Cerebellar nuclear complex (tissue), 1 donor: ENCODE measurements at regions not wholly inside any gene's neighbourhood (a gene's known extent, or its start where the extent isn't known, plus 50 kb on each side); places are given as distances from the start of the nearest gene placed in this dataset.
"Not testable (repeated sequence)": the region's sequence is repeated elsewhere in the genome, so short reads cannot be mapped to it uniquely, and the experiment has no call there.

Source experiments
- DNase-seq, 2 experiments: peaks; one replicate each; lab custom pipeline; 2025; lab: John Stamatoyannopoulos, UW

DNA sequence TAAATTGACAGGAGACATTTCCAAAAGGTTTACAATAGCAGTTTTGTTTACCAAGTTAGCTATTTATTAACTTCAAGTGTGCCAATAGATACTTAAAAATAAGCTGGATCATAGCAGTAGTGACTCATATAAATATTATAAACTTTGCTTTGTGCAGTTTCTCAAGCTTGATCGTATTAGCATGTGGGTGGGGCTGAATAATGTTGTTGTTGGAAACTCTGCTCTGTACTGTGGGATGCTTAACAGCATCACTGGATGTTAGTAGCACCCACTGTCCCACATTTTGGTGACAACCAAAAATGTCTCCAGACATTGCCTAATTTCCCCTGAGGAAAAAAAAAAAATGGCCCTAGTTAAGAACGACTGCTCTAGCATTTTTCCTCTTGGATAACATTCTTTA, 855.2 kb upstream of the ADGRL3 start:
- DNase-seq, result no peak

DNA sequence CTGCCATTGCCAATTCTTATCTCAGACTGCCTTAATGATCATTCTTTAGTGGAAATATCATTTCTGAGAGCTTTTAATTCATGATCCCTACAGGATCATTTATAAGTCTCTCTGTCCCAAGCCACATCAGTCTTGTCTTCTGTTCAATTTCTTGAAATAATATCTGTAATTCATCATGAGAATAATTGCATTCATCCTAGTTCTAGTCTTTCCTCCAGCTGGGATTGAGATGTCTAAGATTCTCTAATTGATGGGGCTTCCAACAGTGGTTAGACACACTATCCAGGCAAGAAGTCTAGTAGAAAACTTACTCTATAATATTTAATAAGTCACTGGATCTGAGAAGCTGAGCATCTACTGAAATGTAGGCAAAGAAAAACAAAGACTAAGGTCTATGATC, 854.7 kb upstream of the ADGRL3 start:
- no peak for DNase-seq

DNA sequence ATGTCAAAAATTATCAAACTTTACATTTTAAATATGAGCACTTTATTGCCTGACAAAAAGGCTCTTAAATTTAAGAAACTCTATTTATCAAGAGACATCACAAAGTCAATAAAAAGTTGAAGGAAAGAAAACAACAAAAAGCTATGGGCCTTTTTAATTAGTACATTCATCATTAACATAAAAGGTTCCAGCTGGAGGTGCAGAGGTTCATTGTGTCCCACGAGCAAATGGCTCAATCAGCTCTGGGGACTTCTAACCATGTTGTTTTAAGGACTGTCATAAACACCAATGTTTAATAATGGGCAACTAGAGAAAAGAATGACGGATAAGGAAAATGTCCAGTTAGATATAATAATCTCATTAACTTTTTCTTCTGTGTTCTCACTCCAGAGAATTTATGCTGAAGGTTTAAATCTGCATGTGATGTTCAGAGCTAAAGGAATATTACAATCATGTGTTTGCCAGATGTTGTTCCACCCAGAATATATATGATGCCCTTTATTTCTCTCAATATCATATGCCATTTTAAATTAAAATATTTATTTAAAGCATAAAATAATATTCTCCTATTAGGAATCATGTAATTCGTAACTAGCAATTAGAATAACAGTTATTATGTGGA, 840.3 kb upstream of the ADGRL3 start:
- DNase-seq, result no peak

DNA sequence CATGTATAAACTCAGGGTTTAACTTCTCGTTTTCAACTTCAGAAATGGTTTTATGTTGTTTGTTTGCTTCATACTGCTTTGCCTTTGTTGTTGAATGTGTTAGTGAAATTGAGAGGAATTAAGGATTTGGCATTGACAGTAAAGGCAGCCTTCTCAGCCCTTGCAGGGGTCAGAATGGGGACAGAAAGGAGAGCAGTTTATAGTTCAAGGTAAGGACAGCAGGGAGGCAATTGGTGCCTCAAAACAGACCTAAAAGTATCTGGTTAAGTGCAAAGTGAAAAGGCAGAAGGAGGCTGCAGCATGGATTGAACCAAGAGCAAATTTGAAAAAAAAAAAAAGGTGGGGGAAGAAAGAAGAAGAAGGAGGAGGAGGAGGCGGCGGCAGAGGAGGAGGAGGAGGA, 835.0 kb upstream of the ADGRL3 start:
- no peak for DNase-seq

DNA sequence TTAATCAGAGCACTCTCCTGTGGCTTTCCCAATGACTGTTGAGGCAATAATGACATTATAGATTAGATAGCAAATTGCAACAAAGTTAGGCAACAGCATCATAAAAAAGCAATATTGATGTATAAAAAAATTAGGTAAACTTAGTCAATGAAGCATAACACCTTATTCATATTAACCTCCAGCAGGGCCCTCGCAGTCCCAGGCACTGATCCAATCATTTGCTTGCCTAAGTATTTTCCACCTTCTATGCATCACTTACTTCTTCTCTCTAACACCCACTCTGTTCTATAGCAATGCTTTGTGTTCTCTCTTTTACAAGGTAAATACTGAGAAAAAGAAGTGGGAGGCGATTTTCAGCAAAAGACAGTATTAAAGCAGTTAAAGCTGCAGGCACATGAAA, 833.5 kb upstream of the ADGRL3 start:
- DNase-seq, result no peak

DNA sequence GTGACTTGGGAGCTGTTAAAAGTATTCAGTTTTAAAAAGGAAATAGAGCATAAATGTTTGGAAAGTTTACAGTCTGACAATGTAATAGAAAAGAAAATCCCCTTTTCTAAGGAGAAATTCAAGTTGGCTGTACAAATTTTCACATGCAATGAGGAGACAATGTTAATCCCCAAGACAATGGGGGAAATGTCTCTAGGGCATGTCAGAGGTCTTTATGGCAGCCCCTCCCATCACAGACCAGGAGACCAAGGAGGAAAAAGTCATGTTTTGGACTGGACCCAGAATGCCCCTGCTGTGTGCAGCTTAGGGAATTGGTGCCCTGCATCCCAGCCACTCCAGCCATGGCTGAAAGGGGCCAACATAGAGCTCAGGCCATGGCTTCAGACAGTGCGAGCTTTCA, 831.1 kb upstream of the ADGRL3 start:
- DNase-seq, result no peak

DNA sequence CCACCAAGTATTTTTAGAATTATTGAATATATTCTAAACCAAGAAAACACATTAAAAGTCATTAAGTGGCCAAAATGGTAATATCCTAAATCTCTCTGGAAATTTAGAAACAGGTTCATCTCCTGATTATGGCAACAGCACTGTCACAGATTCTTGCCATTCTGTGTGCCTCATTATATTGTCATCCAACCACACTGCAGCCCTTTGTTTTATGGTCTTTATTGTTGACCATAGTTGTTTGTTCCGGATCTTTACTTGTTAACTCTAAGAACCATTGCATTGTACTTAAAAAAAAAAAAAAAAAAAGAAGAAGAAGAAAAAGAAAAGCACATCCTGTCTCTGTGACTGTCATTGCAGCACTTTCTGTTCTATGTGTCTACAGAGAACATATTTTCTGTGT, 822.1 kb upstream of the ADGRL3 start:
- no peak for DNase-seq

DNA sequence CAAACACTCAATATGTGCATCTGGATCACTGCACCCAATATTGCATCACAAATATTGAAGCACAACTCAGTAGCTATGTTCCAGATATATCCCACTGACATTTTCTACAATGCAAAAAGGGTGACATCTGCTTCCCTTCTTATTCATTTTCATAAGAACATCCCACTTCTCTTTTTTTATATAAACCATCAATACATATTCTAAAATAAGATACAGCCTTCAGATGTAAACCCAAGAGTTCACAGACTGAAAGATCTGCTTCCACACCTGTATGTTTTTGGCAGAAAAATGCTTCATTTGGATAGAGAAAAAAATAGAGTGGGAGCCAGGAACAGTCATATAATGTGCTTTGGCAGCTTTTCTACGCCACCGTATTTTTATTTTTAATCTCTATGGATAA, 815.6 kb upstream of the ADGRL3 start:
- DNase-seq, result no peak

DNA sequence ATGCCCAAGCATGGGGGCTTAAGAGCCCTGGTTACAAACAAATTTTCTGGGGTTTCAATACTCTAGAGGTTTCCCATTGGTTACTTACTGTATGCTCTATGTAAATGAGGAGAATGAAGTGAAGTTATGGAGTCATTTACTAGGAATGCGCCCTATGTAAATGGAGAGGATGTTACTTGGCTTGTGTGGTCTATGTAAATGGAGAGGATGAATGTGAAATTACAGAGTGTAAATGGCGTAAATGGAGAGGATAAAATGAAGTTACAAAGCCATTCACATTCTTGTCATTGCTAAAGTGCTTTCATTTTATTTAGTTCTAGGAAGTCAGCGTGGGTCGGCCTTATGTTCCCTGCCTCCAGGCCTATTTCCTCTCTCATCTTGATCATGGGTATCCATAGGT, 810.5 kb upstream of the ADGRL3 start:
- DNase-seq, result no peak

DNA sequence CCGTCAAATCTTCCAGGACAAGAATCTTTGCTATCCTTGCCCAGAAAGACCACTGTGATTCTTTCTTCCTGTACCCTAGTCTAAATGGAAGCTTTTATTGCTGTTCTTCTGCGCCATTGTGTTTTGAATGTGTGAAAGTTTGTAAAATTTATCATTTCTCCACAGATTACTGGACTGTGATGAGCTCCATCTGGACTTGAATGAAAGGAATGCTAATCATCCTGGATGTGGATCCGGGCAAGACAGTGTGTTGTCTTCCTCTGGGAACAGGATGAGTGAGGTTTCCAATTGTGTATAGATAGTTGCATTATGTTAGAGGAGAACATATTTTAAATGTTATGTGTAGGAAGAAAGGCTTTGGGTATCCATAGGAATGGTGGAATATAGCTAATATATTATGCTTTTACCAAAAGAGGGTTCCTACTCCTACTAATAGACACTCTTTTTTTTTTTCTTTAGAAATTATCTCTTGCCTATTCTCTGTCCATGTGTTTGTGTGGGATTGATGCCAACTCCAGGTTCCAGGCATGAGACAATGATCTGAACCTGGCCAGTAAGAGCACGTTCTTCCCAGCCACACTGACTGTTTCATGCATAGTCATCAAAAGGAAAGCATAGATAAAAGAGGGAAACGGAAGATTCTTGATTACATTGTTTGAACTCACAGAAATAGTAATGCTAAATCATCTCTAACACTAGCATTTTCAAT, 803.6 kb upstream of the ADGRL3 start:
- DNase-seq, result no peak

DNA sequence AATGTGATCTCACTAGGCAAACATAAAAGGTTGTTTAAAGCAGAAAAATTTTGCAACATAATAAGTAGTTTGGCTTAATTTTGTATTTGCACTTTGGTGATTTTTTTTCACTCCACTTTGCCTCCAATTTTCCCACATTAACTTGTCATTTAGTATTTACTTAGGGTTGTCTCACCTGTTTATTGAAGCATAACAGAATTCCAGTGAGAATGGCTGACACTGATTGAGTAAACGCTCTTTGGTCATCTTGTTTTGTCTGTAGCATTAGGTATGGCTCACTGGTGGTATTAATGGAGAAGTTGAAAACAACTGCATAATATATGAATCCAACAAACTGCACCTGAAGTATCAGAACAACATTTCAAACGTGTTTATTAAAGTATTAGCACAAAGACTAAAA, 799.5 kb upstream of the ADGRL3 start:
- DNase-seq, result no peak

DNA sequence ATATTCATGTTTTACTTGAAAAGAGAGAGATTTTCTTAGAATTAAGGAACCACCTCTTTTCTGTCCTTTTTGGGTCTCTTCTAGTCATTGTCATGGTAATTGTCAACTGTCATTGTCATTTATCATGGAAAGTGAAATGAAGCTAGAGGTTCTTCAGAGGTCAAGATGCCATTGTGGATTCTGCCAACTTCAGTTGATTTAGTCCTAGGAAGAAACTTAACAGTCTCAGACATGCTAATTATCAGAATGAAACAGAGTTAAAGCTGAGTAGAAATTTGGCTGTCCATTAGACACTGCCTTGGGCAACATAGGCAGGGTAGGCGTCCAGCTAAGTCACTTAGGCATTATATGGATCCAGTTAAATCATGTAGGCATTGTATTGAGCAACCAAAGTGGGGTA, 796.1 kb upstream of the ADGRL3 start:
- DNase-seq, result no peak

DNA sequence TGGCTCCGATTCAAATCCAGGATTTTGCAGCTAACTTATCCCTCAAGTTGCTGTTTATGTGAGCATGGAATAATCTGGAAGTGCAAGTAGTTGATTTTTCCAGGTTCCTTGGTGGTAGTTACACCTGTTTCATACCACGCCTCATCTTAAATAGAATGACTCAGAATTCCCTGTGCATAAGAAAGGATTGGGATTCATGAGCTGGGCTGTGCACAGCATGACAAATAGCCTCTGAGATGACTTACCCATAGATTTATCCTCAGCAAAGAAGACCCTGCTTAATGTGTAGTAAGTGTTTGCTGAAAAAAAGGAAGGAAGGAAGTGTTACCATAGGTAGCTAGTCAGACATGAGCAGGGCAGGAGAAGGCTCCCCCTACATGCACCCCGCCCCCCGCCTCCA, 777.7 kb upstream of the ADGRL3 start:
- no peak for DNase-seq

DNA sequence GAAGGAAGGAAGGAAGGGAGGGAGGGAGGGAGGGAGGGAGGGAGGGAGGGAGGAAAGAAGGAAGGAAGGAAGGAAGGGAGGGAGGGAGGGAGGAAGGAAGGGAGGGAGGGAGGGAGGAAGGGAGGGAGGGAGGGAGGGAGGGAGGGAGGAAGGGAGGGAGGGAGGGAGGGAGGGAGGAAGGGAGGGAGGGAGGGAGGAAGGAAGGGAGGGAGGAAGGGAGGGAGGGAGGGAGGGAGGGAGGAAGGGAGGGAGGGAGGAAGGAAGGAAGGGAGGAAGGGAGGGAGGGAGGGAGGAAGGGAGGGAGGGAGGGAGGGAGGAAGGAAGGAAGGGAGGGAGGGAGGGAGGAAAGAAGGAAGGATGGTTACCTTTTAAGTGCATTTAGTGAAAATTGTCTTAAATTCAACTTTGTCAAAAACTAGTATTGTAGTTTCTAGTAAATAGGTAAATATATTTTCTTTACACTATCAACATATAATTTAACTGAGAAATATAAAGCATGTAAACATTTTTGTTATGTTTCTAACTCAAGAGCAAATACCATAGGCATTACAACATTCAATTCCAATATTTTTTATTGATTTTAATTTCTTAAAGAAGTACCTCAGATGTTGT, 776.4 kb upstream of the ADGRL3 start:
- not testable (repeated sequence) for DNase-seq

DNA sequence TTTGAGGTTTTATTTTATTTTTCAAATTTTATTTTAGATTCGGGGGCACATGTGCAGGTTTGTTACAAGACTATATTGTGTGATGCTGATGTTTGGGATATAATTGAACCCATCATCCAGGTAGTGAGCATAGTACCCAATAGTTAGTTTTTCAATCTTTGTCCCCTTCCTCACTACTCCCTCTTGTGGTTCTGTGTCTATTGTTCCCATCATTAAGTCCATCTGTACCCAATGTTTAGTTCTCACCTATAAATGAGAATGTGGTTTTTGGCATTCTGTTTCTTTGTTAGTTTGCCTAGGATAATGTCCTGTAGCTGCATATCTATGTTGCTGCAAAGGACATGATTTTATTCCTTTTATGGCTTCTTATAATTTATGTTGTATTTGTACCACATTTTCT, 767.2 kb upstream of the ADGRL3 start:
- no peak for DNase-seq

DNA sequence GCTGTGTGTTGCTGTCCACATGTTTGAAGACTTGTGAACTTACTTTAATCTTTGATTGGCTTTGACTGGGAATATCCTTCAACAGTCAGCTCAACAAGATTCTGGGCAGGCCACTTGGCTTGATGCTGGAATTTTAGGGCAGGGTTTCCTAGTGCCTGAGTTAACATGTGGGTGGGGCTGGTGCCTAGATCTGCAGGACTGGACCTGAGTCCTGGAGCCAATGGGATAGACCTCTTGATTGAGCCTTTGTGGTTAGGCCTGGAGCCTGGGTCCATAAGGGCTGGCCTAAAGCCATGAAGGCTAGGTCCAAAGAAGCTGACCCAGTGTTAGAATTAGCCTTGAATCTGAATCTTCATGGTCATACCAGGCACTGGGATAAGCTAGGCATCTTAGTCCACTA, 757.1 kb upstream of the ADGRL3 start:
- no peak for DNase-seq

DNA sequence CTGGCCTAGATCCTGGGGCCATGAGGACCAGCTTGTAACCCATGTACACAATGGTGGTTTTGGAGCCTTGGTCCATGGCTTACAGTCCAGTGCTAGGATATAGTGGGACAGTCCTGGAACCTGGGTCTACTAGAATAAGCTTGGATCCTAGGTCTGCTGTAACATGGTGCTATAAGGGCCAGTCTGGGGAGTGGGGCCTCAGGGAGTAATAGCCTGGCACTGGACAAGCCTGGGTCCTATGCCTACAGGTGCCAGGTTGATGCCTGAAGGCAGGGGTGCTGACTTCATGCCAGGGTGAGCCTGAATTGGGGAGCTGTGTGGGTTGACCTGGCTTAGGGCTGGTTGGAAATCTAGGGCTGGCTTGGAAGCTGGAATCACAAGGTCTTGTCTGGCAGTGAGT, 756.3 kb upstream of the ADGRL3 start:
- DNase-seq, result no peak

DNA sequence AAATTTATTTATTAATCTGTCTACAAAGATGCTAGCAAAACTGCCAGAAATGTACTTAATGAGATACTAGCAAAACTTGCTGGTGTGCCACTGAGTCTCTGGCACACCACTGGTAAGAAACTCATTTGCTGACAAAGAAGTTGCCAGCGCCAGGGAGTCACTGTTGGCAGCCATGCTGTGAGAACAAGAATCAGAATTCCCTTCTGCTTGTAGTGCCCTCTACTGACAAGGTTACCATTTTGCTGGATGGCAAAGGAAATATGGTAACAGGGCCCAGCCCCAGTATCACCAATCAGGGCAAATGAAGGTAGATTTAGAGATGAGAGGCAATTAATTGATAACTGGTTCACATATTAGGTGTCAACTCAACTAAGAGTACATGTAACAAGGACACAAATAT, 750.1 kb upstream of the ADGRL3 start:
- DNase-seq, result no peak

DNA sequence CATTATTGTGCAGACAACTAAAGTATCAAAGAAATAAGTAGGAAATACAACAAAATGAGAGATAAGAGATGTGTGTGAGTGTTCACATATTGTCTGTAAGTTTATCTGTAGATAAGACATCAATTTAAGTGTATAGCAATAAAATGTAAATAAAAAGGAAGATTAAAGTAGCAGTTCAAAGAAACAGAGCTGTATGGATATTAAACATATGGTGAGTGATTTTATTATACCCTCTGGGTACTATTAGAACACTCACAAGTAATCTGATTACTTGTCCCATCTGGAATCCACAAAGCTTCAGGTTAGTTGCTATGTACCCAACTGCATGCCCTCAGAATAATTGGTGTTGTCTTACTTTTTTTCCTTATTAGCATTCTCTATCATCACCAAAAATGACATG, 747.9 kb upstream of the ADGRL3 start:
- DNase-seq, result no peak

DNA sequence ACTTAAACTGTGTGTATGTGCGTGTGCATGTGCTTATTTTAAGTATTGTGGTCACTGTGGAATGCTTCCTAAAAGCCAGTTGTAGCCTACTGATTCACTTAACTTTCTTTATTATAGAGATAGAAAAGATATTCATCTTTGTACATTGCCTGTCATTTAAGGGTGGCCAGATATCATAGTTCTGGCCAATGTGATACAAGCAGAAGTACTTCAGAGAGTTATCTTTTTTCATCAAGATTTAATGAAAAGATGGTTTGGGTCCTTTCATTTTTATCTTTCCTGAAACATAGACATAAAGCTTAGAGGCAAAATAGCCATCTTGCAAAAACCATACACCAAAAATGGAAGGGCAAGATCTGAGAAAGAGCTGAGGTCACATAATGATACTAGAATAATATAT, 744.7 kb upstream of the ADGRL3 start:
- DNase-seq, result no peak

DNA sequence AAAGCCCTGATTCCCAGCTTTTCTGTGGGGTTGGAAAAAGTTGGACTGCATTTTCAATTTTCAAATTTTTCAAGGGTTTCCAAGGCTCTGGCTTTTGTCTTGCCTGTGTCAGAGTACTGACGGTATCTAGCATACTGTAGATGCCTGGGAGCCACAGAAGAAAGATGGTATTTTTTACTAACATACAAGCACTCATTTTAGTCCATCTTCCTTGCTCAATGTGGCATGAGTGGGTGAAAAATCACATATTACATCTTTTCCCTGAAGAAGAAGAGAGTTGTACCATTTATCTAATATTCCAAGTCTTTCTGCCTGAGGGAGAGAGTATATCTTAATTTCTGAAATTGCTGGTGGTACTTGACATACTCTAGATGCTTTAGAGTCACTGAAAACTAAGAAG, 738.6 kb upstream of the ADGRL3 start:
- DNase-seq, result no peak

DNA sequence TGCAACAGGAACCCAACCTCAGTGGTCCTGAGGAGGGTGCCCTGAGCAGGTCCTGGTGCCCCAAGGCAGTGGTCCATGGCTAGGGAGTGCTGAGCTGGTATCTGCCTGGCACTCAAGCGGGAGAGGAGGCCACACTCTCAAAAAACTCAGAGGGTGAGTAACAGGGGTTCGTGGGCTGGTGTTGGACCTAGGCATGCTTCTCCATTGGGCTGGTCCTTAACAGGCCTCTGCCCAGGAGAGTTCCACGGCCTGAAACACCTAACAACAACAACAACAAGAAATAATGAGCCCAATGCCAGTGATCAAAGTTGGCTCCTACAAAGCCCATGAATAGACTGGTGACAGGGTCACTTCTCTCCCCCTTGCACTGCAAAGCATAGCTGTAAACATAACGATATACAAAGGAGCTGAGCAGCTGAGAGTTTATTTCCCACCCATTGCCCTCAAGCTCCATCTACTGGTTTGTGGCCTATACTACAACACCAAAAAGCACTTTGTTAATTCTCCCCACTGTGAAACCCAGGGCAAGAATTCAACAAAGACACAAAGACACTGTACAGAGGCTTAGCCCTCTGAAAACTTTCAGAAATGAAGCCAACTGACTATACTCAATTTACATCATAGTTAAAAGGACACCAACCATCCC, 736.1 kb upstream of the ADGRL3 start:
- no peak for DNase-seq

DNA sequence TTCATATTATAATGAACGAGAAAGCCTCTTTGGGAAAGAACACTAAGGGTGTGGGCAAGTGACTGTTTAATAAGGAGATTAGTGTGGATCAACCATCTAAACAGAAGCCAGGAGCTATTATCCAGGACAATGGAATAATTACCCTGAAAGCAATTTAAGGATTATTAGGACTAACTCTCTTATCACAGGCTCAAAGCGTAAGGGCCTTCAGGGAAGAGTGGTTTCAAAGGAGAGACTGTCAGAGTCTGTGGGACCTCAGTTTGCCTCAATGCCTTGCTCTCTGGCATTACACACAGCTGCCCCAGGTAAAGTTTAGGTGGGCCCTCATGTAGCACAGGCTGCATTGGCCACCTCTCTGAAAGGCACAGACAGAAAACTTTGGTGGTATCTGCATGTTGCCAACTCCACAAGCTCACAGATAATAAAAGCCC, 717.2 kb upstream of the ADGRL3 start:
- DNase-seq, result no peak
